ENCODE measurements at regions not wholly inside any gene's neighbourhood (a gene's known extent, or its start where the extent isn't known, plus 50 kb on each side); places are given as distances from the start of the nearest gene placed in this dataset.
"Not testable (repeated sequence)": the region's sequence is repeated elsewhere in the genome, so short reads cannot be mapped to it uniquely, and the experiment has no call there.

DNA sequence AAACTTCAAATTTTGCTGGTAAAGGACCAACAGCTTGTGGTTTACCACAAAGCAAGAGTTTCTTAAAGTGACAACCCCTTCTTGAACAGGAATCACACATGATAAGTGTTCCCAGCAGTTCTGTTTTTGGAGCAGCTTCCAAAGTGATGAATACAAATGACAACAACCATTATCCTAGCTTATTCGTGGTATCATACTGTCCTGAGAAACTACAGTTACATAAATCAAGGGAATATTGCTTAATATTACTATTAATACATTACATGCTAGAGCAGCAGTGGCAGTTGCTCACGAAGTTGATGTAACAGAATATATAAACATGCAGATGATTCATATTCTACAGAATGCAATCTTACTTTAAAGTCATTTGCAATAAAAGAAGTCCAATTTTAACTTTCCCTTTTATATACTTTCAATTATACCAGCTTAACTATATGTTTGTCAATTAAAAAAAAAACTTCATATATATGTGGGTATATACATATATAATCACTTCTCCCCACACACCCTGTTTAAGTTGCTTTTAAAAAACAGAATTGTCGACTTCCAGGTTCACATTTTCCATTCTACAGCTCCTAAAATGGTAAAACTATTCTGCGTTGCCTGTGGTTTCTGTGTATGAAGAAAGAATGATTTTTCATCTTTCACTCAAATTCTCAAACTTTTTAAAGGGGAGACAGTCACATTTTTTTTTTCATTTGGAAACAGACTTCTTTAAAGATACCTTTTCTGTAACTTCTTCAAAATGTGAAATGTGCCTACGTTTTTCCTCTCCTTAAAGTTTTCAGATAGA, 713.6 kb downstream of the TDRD15 start:
- no peak for DNase-seq (ENCODE audit: low read depth, low spot score)
- no peak overlapping the region for H3K4me3 ChIP-seq (ENCODE audit: low read length)

- no peak for DNase-seq (ENCODE audit: low read depth, low spot score)
These were observed 717.6 kb downstream of the TDRD15 start for GRCh38 chr2:21841341-21841740.

DNA sequence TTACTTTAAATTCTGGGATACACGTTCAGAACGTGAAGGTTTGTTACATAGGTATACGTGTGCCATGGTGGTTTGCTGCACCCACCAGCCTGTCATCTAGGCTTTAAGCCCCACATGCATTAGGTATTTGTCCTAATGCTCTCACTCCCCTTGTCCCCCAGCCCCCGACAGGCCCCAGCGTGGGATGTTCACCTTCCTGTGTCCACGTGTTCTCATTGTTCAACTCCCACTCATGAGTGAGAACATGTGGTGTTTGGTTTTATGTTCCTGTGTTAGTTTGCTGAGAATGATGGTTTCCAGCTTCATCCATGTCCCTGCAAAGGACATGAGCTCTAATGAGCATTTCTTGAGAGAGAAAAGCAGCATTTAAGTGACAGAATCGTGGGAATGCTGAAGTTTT, 726.6 kb downstream of the TDRD15 start:
- H3K4me3 ChIP-seq (ENCODE audit: low read length); DNase-seq (ENCODE audit: low read depth, low spot score): not testable (repeated sequence)

More at GRCh38 chr2:21841341-21841740, 717.6 kb downstream of the TDRD15 start:
- no peak overlapping the region for H3K4me3 ChIP-seq (ENCODE audit: low read length)

DNA sequence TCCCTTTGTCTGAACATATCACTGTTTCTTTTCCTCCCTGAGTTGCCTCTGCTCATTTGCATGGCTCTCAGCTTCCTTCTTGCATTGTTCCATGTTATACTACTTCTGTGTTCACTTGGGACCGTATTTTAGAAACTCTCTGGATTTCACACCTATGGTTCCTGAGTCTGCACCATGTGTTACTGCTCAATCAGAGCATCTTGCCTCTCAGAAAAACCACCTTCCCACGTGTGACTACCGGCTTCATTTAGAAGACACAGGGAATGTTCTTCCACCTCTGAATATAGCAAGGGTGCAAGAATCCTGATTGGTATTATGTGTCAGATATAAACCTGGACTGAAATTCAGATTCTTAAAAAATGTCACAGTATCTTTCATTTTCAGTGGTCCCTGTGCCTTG, 731.2 kb downstream of the TDRD15 start:
- DNase-seq (ENCODE audit: low read depth, low spot score), result no peak
- H3K4me3 ChIP-seq (ENCODE audit: low read length), result no peak overlapping the region

- no peak for DNase-seq (ENCODE audit: low read depth, low spot score)
- H3K4me3 ChIP-seq (ENCODE audit: low read length), result no peak overlapping the region
These were observed 732.9 kb downstream of the TDRD15 start for GRCh38 chr2:21856708-21857107.

- no peak for DNase-seq (ENCODE audit: low read depth, low spot score)
- H3K4me3 ChIP-seq (ENCODE audit: low read length), result no peak overlapping the region
These were observed 737.1 kb downstream of the TDRD15 start for GRCh38 chr2:21860907-21861306.

DNA sequence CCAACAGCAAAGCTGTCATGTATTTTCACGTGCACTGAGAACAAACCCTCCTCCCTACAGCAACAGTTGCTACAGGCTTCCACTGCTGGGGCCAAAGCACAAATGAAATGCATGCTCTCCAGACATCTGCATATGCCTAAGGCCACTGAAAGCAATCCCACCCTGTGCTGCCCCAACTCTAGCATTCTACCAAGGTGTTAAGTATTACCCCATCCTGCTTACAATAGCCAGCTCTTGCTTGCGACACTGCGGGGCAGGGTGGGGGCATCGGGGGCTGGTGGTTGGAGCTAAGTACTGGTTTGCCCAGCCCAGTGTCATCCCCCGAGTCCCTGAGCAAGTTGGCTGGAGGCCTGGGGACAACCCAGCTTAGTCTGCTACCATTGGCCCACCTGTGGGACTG, 742.5 kb downstream of the TDRD15 start:
- DNase-seq (ENCODE audit: low read depth, low spot score), result no peak
- no peak overlapping the region for H3K4me3 ChIP-seq (ENCODE audit: low read length)

DNA sequence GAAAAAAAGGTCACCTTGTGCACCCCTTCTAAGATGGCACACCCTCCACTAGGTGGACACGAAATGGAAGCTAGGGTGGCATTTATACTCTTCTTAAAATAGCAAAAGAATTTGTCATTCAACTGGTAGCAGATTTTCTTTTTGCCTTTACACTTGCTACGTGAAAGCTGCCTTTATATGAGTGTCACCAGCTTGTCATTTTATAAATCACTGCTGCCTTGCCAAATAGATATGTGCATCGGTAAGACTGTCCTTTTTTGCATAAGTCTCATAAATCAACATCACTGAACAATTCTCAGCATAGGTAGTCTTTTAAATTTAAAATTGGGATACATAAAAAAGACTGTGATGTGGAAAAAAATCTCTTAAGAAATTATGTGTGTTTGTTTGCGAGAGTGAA, 764.1 kb downstream of the TDRD15 start:
- no peak for DNase-seq (ENCODE audit: low read depth, low spot score)
- H3K4me3 ChIP-seq (ENCODE audit: low read length), result no peak overlapping the region

- no peak overlapping the region for H3K4me3 ChIP-seq (ENCODE audit: low read length)
- DNase-seq (ENCODE audit: low read depth, low spot score), result no peak
These were observed 766.3 kb downstream of the TDRD15 start for GRCh38 chr2:21890041-21890440.

- no peak for DNase-seq (ENCODE audit: low read depth, low spot score)
- no peak overlapping the region for H3K4me3 ChIP-seq (ENCODE audit: low read length)
These were observed 766.9 kb downstream of the TDRD15 start for GRCh38 chr2:21890716-21891115.

DNA sequence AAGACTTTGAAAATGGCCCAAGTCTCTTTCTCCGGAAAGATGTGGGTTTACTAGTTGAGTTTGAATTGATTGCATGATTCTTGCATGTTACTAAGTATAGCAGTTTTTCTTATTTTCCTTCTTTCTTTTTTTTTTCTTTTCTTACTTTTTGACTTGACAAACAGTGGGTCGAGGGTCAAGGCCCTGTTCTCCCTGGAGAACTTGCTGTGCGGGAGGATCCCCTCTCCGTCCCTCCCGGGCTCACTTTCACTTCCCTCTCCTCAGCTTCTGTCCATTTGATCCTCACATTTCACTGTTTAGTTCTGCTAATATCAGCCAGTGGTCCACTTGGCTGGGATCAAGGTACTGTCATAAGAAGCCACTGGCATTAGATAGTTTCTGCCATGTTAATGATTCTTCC, 767.4 kb downstream of the TDRD15 start:
- DNase-seq (ENCODE audit: low read depth, low spot score), result no peak
- no peak overlapping the region for H3K4me3 ChIP-seq (ENCODE audit: low read length)

- no peak for DNase-seq (ENCODE audit: low read depth, low spot score)
- H3K4me3 ChIP-seq (ENCODE audit: low read length), result no peak overlapping the region
These were observed 768.4 kb downstream of the TDRD15 start for GRCh38 chr2:21892140-21892539.

DNA sequence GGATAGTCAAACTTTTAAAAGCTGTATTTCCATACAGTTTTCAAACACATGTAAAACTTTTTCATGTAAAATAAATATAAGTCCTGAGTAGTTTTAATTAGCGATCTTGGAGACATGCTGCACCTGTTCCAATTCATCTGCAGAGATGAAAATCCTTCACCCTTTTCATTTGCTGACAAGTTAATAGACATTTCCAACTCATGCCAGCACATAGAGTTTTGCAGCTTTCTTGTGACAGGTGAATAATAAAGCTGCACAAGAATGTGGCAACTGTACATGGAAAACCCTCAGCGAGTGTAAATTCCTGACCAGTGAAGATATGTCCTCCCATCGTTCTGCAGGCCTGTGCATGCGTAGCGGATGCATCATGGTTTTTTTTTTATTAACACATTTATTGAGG, 771.4 kb downstream of the TDRD15 start:
- no peak overlapping the region for H3K4me3 ChIP-seq (ENCODE audit: low read length)
- DNase-seq (ENCODE audit: low read depth, low spot score), result no peak

DNA sequence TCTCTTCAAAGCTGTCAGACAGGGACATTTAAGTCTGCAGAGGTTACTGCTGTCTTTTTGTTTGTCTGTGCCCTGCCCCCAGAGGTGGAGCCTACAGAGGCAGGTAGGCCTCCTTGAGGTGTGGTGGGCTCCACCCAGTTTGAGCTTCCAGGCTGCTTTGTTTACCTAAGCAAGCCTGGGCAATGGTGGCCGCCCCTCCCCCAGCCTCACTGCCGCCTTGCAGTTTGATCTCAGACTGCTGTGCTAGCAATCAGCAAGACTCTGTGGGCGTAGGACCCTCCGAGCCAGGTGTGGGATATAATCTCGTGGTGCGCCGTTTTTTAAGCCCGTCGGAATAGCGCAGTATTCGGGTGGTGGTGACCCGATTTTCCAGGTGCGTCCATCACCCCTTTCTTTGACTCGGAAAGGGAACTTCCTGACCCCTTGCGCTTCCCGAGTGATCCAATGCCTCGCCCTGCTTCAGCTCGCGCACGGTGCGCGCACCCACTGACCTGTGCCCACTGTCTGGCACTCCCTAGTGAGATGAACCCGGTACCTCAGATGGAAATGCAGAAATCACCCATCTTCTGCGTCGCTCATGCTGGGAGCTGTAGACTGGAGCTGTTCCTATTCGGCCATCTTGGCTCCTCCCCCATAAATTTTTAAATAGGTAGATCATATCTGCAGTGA, 785.1 kb downstream of the TDRD15 start:
- not testable (repeated sequence) for H3K4me3 ChIP-seq (ENCODE audit: low read length); DNase-seq (ENCODE audit: low read depth, low spot score)

- H3K4me3 ChIP-seq (ENCODE audit: low read length), result no peak overlapping the region
- DNase-seq (ENCODE audit: low read depth, low spot score), result no peak
These were observed 787.2 kb downstream of the TDRD15 start for GRCh38 chr2:21910832-21911507.

- DNase-seq (ENCODE audit: low read depth, low spot score), result no peak
- no peak overlapping the region for H3K4me3 ChIP-seq (ENCODE audit: low read length)
These were observed 788.6 kb downstream of the TDRD15 start for GRCh38 chr2:21912405-21912804.

GRCh38 chr2:21915201-21915600, 791.4 kb downstream of the TDRD15 start:
- H3K4me3 ChIP-seq (ENCODE audit: low read length), result no peak overlapping the region
- DNase-seq (ENCODE audit: low read depth, low spot score), result no peak

- H3K4me3 ChIP-seq (ENCODE audit: low read length), result no peak overlapping the region
- DNase-seq (ENCODE audit: low read depth, low spot score), result no peak
These were observed 793.3 kb downstream of the TDRD15 start for GRCh38 chr2:21916934-21917522.

DNA sequence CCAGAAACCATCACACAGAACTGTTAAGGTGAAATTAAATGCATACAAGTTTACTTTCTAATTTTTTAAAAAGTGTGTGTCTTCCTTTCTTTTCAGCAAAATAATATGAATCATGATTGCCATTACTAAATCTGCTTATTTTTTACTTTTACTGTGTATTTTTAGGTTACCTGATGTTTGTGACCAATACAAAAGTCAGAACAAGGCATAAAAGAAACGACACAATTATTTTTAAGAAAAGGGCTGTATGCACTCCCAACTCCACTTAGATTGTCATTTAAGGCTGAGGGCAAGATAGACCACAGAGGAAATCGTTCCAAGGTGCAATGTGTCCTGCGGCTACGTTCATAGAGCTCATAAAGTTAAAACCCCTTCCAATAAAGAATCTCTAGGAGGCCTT, 797.0 kb downstream of the TDRD15 start:
- no peak for DNase-seq (ENCODE audit: low read depth, low spot score)
- H3K4me3 ChIP-seq (ENCODE audit: low read length), result no peak overlapping the region

Measured in Jurkat, Clone E6-1 (cell line).